ENCODE measurements at regions not wholly inside any gene's neighbourhood (a gene's known extent, or its start where the extent isn't known, plus 50 kb on each side); places are given as distances from the start of the nearest gene placed in this dataset.

DNA sequence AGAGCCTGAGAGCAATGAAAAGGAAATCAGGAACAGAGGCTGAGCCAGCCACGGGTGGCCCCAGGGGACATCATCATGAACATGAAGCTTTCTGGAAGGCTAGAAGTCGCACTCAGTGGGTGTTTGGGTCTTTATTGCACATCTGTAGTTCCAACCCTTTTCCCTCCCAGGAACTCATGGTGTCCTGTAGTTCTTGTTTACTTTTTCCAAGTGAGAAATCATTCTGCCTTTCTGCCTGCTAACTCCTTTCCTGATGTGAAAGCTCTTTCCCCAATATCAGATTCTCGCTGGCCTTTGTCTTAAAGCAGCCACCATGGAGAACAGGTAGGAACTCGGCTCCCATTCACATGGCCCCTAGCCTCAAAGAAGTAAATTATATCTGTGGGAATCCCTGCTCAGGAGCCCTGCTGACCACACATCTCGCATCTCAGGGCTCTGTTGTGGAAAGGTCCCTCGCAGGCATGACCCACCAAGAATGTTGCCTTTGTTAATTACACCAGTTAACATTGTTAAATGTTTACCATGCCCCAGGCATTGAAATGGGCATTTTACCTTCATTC is 542.7 kb downstream of the TNS3 start:
- H3K27me3 ChIP-seq (ENCODE audit: control insufficient read depth in 1 of 2, insufficient read depth in 2 of 2, low read length in 2 of 2), result no peaks in the 10 kb centered on the region
- Mint-ChIP-seq H3K27ac (no peak overlapping the region), H3K4me1 (ENCODE audit: low read depth) (no peaks in the 10 kb centered on the region), H3K27me3 (no peaks in the 10 kb centered on the region), H3K36me3 (ENCODE audit: low read depth) (no peaks in the 10 kb centered on the region), H3K9me3 (no peaks in the 10 kb centered on the region), H3K4me3 (no peak overlapping the region)
- no peaks in the 10 kb centered on the region for H3K36me3 ChIP-seq (ENCODE audit: insufficient read depth, low read length)
- no peaks in the 10 kb centered on the region for H3K9me3 ChIP-seq (ENCODE audit: control insufficient read depth in 1 of 2, insufficient read depth in 1 of 2, low read length in 2 of 2)
- ChIA-PET POLR2A (no interaction called here), CTCF (no interaction called here)
- no peak overlapping the region for H3K4me3 ChIP-seq (ENCODE audit: low read length)
- no peak for ATAC-seq (ENCODE audit: poor library complexity)
- DNase-seq, result no peak
- intact Hi-C loops (cut with DNase I, micrococcal nuclease), result no loop called here
- no peaks in the 10 kb centered on the region for H3K4me1 ChIP-seq (ENCODE audit: insufficient read depth, low read length)
- no peak overlapping the region for H3K27ac ChIP-seq (ENCODE audit: low read depth in 1 of 2, low read length in 2 of 2)
- TF ChIP-seq, protein P1, sequence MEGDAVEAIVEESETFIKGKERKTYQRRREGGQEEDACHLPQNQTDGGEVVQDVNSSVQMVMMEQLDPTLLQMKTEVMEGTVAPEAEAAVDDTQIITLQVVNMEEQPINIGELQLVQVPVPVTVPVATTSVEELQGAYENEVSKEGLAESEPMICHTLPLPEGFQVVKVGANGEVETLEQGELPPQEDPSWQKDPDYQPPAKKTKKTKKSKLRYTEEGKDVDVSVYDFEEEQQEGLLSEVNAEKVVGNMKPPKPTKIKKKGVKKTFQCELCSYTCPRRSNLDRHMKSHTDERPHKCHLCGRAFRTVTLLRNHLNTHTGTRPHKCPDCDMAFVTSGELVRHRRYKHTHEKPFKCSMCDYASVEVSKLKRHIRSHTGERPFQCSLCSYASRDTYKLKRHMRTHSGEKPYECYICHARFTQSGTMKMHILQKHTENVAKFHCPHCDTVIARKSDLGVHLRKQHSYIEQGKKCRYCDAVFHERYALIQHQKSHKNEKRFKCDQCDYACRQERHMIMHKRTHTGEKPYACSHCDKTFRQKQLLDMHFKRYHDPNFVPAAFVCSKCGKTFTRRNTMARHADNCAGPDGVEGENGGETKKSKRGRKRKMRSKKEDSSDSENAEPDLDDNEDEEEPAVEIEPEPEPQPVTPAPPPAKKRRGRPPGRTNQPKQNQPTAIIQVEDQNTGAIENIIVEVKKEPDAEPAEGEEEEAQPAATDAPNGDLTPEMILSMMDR (IDR thresholded peaks at IDR 0.05), result no peak

DNA sequence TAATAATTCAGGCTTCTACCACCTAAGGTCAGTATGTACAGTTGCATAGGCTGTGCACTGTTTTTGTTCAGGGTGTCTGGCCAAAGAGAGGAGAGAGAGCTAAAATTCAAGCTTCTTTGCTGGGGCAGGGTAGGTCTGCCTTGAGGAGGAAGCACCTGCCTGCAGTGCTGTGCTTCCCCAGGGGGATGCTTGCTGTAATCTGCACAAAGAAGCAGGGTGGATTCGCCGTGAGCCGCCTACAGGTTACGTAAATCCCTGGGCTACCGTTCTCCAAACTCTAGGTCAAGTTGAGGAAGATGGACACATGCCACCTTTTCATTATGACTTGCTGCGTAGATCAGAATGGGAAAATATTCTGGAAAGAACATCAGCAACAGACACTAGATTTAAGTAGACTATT is 543.3 kb downstream of the TNS3 start:
- POLR2A ChIA-PET, result no interaction called here
- Mint-ChIP-seq H3K4me1 (ENCODE audit: low read depth) (no peaks in the 10 kb centered on the region), H3K36me3 (ENCODE audit: low read depth) (no peaks in the 10 kb centered on the region), H3K27ac (no peak overlapping the region), H3K9me3 (no peaks in the 10 kb centered on the region), H3K27me3 (no peaks in the 10 kb centered on the region), H3K4me3 (no peak overlapping the region)
- CTCF ChIA-PET, result no interaction called here
- Histone ChIP-seq H3K4me1 (ENCODE audit: insufficient read depth, low read length) (no peaks in the 10 kb centered on the region), H3K27ac (ENCODE audit: low read depth in 1 of 2, low read length in 2 of 2) (no peak overlapping the region), H3K36me3 (ENCODE audit: insufficient read depth, low read length) (no peaks in the 10 kb centered on the region), H3K27me3 (ENCODE audit: control insufficient read depth in 1 of 2, insufficient read depth in 2 of 2, low read length in 2 of 2) (no peaks in the 10 kb centered on the region), H3K4me3 (ENCODE audit: low read length) (no peak overlapping the region), H3K9me3 (ENCODE audit: control insufficient read depth in 1 of 2, insufficient read depth in 1 of 2, low read length in 2 of 2) (no peaks in the 10 kb centered on the region)
- DNase-seq, result no peak
- ATAC-seq (ENCODE audit: poor library complexity), result no peak
- intact Hi-C loops (cut with DNase I, micrococcal nuclease), result no loop called here
- TF ChIP-seq, protein P1 (IDR thresholded peaks at IDR 0.05), result no peak

DNA sequence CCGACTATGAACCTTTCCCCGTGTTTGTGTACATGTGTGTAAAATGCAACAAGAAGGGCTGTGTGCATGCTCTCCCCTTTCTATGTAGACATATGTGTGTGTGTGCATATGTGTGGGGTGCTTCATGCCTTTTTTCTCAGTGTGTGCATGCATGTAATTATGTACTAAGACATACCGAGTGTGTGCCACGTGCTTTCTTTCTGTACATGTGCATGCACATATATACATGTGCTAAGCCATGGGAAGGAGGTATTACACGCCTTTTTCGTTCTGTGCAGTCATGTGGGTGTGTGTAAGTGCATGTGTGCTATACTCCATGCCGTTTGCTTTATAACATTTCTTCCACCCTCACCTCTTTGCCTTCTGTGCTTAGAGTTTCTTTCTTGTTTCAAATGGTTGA is 544.3 kb downstream of the TNS3 start:
- DNase-seq, result no peak
- ATAC-seq (ENCODE audit: poor library complexity), result no peak
- CTCF ChIA-PET, result no interaction called here
- H3K27ac Mint-ChIP-seq, result no peak overlapping the region
- no peaks in the 10 kb centered on the region for H3K27me3 Mint-ChIP-seq
- H3K27ac ChIP-seq (ENCODE audit: low read depth in 1 of 2, low read length in 2 of 2), result no peak overlapping the region
- H3K36me3 ChIP-seq (ENCODE audit: insufficient read depth, low read length), result no peaks in the 10 kb centered on the region
- POLR2A ChIA-PET, result no interaction called here
- no peaks in the 10 kb centered on the region for H3K9me3 Mint-ChIP-seq
- no peaks in the 10 kb centered on the region for H3K27me3 ChIP-seq (ENCODE audit: control insufficient read depth in 1 of 2, insufficient read depth in 2 of 2, low read length in 2 of 2)
- no peaks in the 10 kb centered on the region for H3K9me3 ChIP-seq (ENCODE audit: control insufficient read depth in 1 of 2, insufficient read depth in 1 of 2, low read length in 2 of 2)
- no peaks in the 10 kb centered on the region for H3K4me1 Mint-ChIP-seq (ENCODE audit: low read depth)
- no peak overlapping the region for H3K4me3 ChIP-seq (ENCODE audit: low read length)
- TF ChIP-seq, protein P1 (IDR thresholded peaks at IDR 0.05), result no peak
- intact Hi-C loops (cut with DNase I, micrococcal nuclease), result no loop called here
- H3K4me3 Mint-ChIP-seq, result no peak overlapping the region
- no peaks in the 10 kb centered on the region for H3K36me3 Mint-ChIP-seq (ENCODE audit: low read depth)
- no peaks in the 10 kb centered on the region for H3K4me1 ChIP-seq (ENCODE audit: insufficient read depth, low read length)

Data from CD4-positive, alpha-beta T cell (primary cell).